Upper lobe of left lung (tissue), 4 donors: ENCODE measurements at regions not wholly inside any gene's neighbourhood (a gene's known extent, or its start where the extent isn't known, plus 50 kb on each side); places are given as distances from the start of the nearest gene placed in this dataset.

Source experiments
- EP300 ChIP-seq, 4 donors: sonication (generic); formaldehyde crosslinking; IDR thresholded peaks; one replicate each; pipeline ENCODE4 v1.5.1; 2017; ENCODE audit warnings: antibody characterized with exemption in 4 of 4, control low read depth in 2 of 4
- TF ChIP-seq, protein P1 (sequence below), 6 experiments: fragments of 450-650 bp in 4 of 6; fragments of 200-600 bp in 2 of 6; sonication (generic) in 2 of 6; IDR thresholded peaks; one replicate each; pipeline ENCODE4 v1.5.1; 2016 to 2019; ENCODE audit warnings: antibody characterized with exemption in 6 of 6

DNA sequence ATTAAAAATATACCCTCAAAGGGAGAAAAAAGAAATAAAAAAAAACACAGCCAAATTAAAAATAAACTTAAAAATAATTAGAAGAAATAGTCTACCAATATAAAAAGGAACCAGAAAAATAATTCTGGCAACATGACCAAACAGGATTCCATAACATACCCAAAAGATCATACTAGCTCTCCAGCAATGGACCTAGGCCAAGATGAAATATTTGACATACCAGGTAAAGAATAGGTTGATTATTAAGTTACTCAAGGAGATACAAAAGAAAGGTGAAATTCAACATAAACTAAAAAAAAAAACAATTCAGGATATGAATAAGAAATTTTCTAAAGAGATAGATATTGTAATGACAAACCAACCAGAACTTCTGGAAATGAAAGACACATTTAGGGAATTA is 121.3 kb upstream of the SCAF11 start:
- no peak for TF ChIP-seq EP300 (IDR thresholded peaks at IDR 0.05)
- TF ChIP-seq, protein P1, sequence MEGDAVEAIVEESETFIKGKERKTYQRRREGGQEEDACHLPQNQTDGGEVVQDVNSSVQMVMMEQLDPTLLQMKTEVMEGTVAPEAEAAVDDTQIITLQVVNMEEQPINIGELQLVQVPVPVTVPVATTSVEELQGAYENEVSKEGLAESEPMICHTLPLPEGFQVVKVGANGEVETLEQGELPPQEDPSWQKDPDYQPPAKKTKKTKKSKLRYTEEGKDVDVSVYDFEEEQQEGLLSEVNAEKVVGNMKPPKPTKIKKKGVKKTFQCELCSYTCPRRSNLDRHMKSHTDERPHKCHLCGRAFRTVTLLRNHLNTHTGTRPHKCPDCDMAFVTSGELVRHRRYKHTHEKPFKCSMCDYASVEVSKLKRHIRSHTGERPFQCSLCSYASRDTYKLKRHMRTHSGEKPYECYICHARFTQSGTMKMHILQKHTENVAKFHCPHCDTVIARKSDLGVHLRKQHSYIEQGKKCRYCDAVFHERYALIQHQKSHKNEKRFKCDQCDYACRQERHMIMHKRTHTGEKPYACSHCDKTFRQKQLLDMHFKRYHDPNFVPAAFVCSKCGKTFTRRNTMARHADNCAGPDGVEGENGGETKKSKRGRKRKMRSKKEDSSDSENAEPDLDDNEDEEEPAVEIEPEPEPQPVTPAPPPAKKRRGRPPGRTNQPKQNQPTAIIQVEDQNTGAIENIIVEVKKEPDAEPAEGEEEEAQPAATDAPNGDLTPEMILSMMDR (IDR thresholded peaks at IDR 0.05) = no peak
